CD1c-positive myeloid dendritic cell (primary cell): ENCODE measurements at regions not wholly inside any gene's neighbourhood (a gene's known extent, or its start where the extent isn't known, plus 50 kb on each side); places are given as distances from the start of the nearest gene placed in this dataset.

Experiments used
- DNase-seq: peaks from one replicate; pipeline ENCODE4 v3.0.0-alpha.2; 2016; ENCODE audit errors: extremely low spot score

DNA sequence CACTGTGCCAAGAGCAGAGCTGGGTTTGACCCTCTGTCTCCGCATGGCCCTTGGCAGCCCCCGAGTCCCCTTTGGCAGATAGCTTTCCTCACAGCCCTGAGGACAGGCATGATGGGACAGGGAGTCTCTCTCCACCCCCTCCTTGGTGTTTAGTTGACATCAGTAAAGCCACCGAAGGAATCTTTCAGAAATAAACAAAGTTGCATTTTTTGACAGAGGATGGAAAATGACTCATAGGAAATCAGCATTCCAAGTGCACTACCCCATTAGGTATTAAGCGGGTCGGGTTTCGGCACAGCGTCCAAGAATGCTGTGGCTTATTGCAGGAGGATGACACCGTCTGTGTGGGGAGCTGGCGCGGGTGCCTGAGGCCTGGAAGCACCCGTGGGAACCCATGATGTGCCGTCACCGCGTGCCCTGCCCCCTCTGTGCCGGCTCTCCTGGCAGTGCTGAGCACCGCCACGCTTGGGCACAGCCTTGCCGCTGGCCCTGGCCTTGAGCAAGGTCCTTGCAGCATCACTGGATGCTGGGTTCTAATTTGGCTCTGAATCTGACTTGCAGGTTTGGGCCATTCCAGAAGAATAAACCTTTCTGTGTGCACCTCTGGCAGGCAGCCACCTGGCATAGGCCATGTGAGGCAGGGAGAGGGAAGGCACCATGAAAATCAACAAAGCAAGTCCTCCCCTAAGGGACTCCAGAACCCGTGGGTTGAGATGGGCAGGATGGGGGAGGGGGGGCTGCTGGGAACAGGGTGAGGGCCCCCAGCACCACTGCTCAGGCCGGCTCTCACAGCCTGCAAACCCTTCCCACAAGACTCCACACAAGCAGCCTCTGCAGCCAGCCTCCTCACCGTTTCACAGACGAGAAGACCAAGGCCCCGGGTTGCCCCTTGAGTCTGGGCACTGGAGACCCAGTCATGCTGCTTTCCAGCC is 50.5 kb upstream of the ZNF469 start:
- DNase-seq: no peak

DNA sequence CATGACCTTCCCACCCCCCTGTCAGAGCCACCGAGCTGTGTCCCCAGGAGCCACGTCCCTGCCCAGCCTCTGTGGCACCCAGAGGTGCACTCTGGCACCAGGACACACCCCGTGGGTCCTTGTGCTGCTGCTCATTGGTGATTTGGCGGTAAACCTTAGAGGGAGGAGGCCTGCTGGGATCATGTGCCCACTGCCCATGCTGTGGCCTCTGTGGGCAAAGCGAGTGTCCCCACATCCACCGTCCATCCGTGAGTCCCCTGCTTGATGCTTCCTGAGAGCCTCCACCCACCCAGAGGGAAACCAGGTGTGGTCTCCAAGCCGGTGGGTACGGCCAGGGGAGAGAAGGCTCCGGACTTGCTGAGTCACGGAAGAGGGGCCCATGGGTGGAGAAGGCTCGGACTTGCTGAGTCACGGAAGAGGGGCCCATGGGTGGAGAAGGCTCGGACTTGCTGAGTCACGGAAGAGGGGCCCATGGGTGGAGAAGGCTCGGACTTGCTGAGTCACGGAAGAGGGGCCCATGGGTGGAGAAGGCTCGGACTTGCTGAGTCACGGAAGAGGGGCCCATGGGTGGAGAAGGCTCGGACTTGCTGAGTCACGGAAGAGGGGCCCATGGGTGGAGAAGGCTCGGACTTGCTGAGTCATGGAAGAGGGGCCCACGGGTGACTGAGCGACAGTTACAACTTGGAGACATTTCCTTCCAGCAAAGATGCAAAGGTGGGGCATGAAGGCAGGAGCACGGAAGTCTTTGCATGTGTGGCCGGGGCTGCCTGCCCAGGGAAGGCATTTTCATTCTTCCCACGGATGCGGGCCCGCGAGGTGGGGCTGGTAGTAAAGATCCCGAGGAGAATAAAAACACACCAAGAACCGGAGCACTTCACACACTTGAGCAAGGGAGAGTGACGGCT is 49.6 kb upstream of the ZNF469 start:
- peak; percentile 38 for DNase-seq
